Left lung (tissue), 4 donors: ENCODE measurements at regions not wholly inside any gene's neighbourhood (a gene's known extent, or its start where the extent isn't known, plus 50 kb on each side); places are given as distances from the start of the nearest gene placed in this dataset.

ENCODE experiments used
- ATAC-seq: fragments of 200-7000 bp; cut with Tn5 transposase; one replicate; pipeline ENCODE4 v1.9.1; 2020; ENCODE audit warnings: moderate library complexity
- DNase-seq, 4 donors: peaks; one replicate each; pipeline ENCODE4 v3.0.0-alpha.2; 2013 to 2020
- H3K27ac ChIP-seq, 2 donors: fragments of 200-600 bp; sonication (generic) in 1 of 2; one replicate each; pipeline versions ENCODE4 v1.5.0 to v1.8.0; 2020 to 2021
- H3K27me3 ChIP-seq, 2 donors: fragments of 200-600 bp; sonication (generic) in 1 of 2; one replicate each; pipeline versions ENCODE4 v1.5.0 to v1.8.0; 2020 to 2021
- H3K36me3 ChIP-seq, 2 donors: fragments of 200-600 bp; sonication (generic) in 1 of 2; one replicate each; pipeline versions ENCODE4 v1.5.0 to v1.8.0; 2020 to 2021
- H3K4me1 ChIP-seq, 2 donors: fragments of 200-600 bp; one replicate each; pipeline ENCODE4 v1.8.0; 2021
- H3K4me3 ChIP-seq, 2 donors: fragments of 200-600 bp; sonication (generic) in 1 of 2; one replicate each; pipeline versions ENCODE4 v1.5.0 to v1.8.0; 2020 to 2021; ENCODE audit warnings: mild to moderate bottlenecking in 1 of 2
- H3K9me3 ChIP-seq, 2 donors: fragments of 200-600 bp; sonication (generic) in 1 of 2; one replicate each; pipeline versions ENCODE4 v1.5.0 to v1.8.0; 2020 to 2021
- CTCF ChIP-seq, 2 donors: fragments of 200-600 bp; sonication (generic) in 1 of 2; IDR thresholded peaks; one replicate each; pipeline versions ENCODE4 v1.5.0 to v1.8.0; 2021; ENCODE audit warnings: antibody characterized with exemption in 2 of 2
- intact Hi-C, 2 donors: fragments of 100-400 bp; cut with DNase I; formaldehyde crosslinking; loops; one replicate each; pipeline versions ENCODE4 v1.11.2 to v1.14.2; 2022
- donor health status: DM: no; HTN: yes; CAD: no.
- donor health status: DM: no; HTN: no; CAD: no.

GRCh38 chr19:30651066-30651465 is 278.9 kb downstream of the ZNF536 start:
- Histone ChIP-seq H3K9me3 (no peaks in the 10 kb centered on the region), H3K27ac (no peak overlapping the region), H3K36me3 (no peaks in the 10 kb centered on the region), H3K27me3 (peaks cover 0 to 78% of the 10 kb centered on the region in 2 donors), H3K4me3 (no peak overlapping the region), H3K4me1 (no peaks in the 10 kb centered on the region)
- intact Hi-C loops, result no loop called here
- ATAC-seq (no peak), DNase-seq (no peak)
- no peak for TF ChIP-seq CTCF (IDR thresholded peaks at IDR 0.05)

- TF ChIP-seq CTCF (IDR thresholded peaks at IDR 0.05), result peak; percentile 30 to 51
- peak; percentile 52 for ATAC-seq
- Histone ChIP-seq H3K4me1 (no peaks in the 10 kb centered on the region), H3K27me3 (peaks cover 0 to 78% of the 10 kb centered on the region in 2 donors), H3K27ac (no peak overlapping the region), H3K36me3 (no peaks in the 10 kb centered on the region), H3K4me3 (no peak overlapping the region), H3K9me3 (no peaks in the 10 kb centered on the region)
- DNase-seq, result peak in 2 of 4 donors; percentile 60 to 75
- intact Hi-C loops, result no loop called here
Observed at GRCh38 chr19:30649934-30650614, 277.9 kb downstream of the ZNF536 start.

GRCh38 chr19:30648866-30649862 is 277.0 kb downstream of the ZNF536 start:
- no peak for ATAC-seq
- H3K27me3 ChIP-seq, result peaks cover 0 to 71% of the 10 kb centered on the region in 2 donors
- intact Hi-C loops, result no loop called here

GRCh38 chr19:30647891-30648720 is 275.9 kb downstream of the ZNF536 start:
- TF ChIP-seq CTCF (IDR thresholded peaks at IDR 0.05), result no peak
- no peak for ATAC-seq
- Histone ChIP-seq H3K4me1 (no peaks in the 10 kb centered on the region), H3K27ac (no peak overlapping the region), H3K36me3 (no peaks in the 10 kb centered on the region), H3K9me3 (no peaks in the 10 kb centered on the region), H3K27me3 (peaks cover 0 to 69% of the 10 kb centered on the region in 2 donors), H3K4me3 (no peak overlapping the region)
- intact Hi-C loops, result no loop called here
- DNase-seq, result no peak

More at GRCh38 chr19:30648866-30649862, 277.0 kb downstream of the ZNF536 start:
- Histone ChIP-seq H3K27ac (no peak overlapping the region), H3K9me3 (no peaks in the 10 kb centered on the region), H3K4me1 (no peaks in the 10 kb centered on the region), H3K36me3 (no peaks in the 10 kb centered on the region), H3K4me3 (no peak overlapping the region)
- no peak for TF ChIP-seq CTCF (IDR thresholded peaks at IDR 0.05)
- no peak for DNase-seq
